ENCODE measurements at regions not wholly inside any gene's neighbourhood (a gene's known extent, or its start where the extent isn't known, plus 50 kb on each side); places are given as distances from the start of the nearest gene placed in this dataset.

DNA sequence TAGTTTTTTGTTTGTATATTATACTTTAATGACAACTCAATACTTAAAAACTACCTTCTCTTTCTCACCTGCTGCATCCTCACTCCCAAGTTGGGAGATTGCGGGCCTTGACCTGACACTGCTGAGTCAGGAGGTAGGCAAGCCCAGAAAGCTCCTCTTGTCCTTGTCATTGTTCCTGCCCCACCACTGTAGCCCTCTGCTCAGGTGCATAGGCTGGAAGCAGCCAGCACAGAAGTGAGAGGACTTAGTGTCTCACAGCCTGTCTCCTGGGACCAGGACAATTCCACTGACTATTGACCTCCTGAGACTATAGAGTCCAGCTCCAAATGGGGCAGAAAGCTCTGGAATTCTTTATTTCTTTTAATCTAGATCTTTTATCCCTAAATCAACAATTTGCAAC is 123.5 kb upstream of the NDP start:
- Histone ChIP-seq H3K4me1 (replicated peaks in 1 of 2) (no peaks in the 10 kb centered on the region), H3K27ac (no peak overlapping the region), H3K4me3 (no peak overlapping the region)
- no peak for ATAC-seq (replicated peaks in 6 of 8)
- 60 to 80% methylated on average over 1 of the region's 1 CpG; no CpG with 5 or more reads in 8 of the 10 experiments for WGBS, 10 experiments
- in situ Hi-C loops (cut with MboI; ENCODE audit: low pct_unique_long_range_greater_than_20kb in 2 of 9, low sequenced_read_pairs in 9 of 9, unreplicated experiment in 9 of 9), result loop anchor here in 1 of 9 experiments (25.0 kb wide), 2 partner anchors 109 to 116 kb away; no protein-coding TSS in a partner anchor

DNA sequence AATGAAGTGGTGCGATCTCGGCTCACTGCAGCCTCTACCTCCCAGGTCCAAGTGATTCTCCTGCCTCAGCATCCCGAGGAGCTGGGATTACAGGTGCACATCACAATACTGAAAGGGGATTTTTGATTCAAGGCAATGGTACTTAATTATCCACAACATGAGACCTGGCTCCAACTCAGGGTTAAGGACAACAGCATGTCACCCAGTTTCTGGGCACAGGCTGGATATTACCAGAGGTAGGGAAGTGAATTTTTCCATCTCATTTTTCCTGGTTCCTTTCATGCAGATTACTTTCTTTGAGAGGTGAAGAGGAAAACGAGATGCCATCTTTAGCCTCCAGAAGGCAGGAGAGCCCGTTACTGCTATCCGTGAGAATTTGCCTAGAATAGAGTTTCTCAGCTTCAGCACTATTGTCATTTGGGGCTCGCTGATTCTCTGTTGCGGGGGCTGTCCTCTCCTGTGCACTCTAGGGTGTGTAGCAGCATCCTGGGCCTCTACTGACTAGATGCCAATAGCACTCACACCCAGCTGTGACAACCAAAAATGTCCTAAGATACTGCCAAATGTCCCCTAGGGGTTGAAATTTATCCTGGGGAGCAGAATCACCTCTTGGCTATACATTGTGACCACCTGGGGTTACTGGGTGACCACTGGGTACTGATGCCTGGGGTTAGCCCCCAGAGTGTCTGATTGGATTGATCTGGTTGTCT is 121.8 kb upstream of the NDP start:
- Histone ChIP-seq H3K4me3 (no peak overlapping the region), H3K27ac (no peak overlapping the region), H3K4me1 (replicated peaks in 1 of 2) (no peaks in the 10 kb centered on the region)
- no peak for ATAC-seq (replicated peaks in 6 of 8)
- in situ Hi-C loops (cut with MboI; ENCODE audit: low pct_unique_long_range_greater_than_20kb in 2 of 9, low sequenced_read_pairs in 9 of 9, unreplicated experiment in 9 of 9), result loop anchor here in 1 of 9 experiments (25.0 kb wide), 2 partner anchors 108 to 117 kb away; no protein-coding TSS in a partner anchor
- 40 to 80% (median 58%) methylated on average over 1 to 5 of the region's 8 CpGs; no CpG with 5 or more reads in 6 of the 10 experiments for WGBS, 10 experiments

- in situ Hi-C loops (cut with MboI; ENCODE audit: low pct_unique_long_range_greater_than_20kb in 2 of 9, low sequenced_read_pairs in 9 of 9, unreplicated experiment in 9 of 9), result loop anchor here in 1 of 9 experiments (25.0 kb wide), 2 partner anchors 106 to 119 kb away; no protein-coding TSS in a partner anchor
Observed at GRCh38 chrX:44093431-44093830, 120.2 kb upstream of the NDP start.

DNA sequence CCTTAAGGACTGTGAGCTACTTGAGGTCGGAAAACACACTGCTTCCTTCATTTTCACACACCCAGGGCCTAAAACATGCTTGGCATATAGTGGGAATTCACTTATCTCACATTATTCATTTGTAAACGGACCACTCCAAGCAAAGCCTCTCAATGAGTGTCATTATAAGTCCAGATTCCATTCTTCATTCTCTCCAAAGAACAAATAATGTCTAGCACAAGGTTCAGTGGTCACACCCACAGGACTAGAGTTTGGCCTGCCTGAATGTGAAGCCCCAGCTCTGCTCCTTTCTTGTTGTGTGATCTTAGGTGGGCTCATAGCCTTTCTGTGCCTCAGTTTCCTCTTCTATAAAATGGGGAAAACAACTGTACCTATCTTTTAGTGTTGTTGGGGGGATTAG is 119.6 kb upstream of the NDP start:
- WGBS, 10 experiments, result 0 to 42% methylated on average over 1 to 2 of the region's 2 CpGs; no CpG with 5 or more reads in 8 of the 10 experiments
- H3K4me3 ChIP-seq, result no peak overlapping the region
- peaks cover 0 to 4% of the 10 kb centered on the region in 2 donors for H3K4me1 ChIP-seq (replicated peaks in 1 of 2)
- ATAC-seq (replicated peaks in 6 of 8), result no peak
- H3K27ac ChIP-seq, result no peak overlapping the region
- in situ Hi-C loops (cut with MboI; ENCODE audit: low pct_unique_long_range_greater_than_20kb in 2 of 9, low sequenced_read_pairs in 9 of 9, unreplicated experiment in 9 of 9), result loop anchor here in 1 of 9 experiments (25.0 kb wide), 2 partner anchors 105 to 120 kb away; no protein-coding TSS in a partner anchor

More at GRCh38 chrX:44093431-44093830, 120.2 kb upstream of the NDP start:
- H3K4me3 ChIP-seq, result no peak overlapping the region
- no peak for ATAC-seq (replicated peaks in 6 of 8)
- no peak overlapping the region for H3K27ac ChIP-seq
- WGBS, 10 experiments, result 54 to 100% (median 68%) methylated on average over 1 to 3 of the region's 3 CpGs; no CpG with 5 or more reads in 6 of the 10 experiments
- no peaks in the 10 kb centered on the region for H3K4me1 ChIP-seq (replicated peaks in 1 of 2)

DNA sequence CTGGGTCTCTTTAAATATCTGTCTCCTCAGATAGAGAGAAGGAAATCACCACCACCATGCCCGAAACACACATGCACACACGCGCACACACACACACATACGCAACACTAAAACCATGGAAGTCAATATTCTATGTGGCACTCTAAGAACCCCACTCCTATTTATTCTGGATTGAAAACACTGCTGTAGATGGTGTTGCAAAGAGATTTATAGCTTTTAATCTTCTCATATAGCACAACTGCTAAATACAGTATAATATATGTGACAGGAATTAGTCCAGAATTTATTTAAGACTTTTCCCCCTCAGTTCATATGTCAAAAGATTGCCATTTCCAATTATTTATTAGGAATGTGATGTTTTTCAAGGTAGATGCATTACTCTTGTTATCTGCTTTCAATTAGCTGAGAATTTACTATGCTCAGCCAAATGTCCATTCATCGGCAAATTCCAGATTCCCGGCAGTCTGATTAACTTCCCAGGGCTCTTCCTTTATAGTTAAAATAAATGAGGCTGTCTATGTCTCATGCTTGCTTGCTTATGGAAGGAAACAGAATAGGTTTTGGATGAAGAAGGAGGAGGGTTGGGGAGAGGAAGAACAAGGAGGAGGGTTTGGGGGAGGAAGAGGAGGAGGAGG is 115.4 kb upstream of the NDP start:
- Histone ChIP-seq H3K4me3 (no peak overlapping the region), H3K4me1 (replicated peaks in 1 of 2) (peaks cover 0 to 4% of the 10 kb centered on the region in 2 donors), H3K27ac (no peak overlapping the region)
- in situ Hi-C loops (cut with MboI; ENCODE audit: low pct_unique_long_range_greater_than_20kb in 2 of 9, low sequenced_read_pairs in 9 of 9, unreplicated experiment in 9 of 9), result loop anchor here in 1 of 9 experiments (25.0 kb wide), 2 partner anchors 101 to 124 kb away; no protein-coding TSS in a partner anchor
- WGBS, 10 experiments, result 0 to 79% (median 64%) methylated on average over 2 to 4 of the region's 6 CpGs; no CpG with 5 or more reads in 4 of the 10 experiments
- peak in 5 of 8 experiments; percentile 53 to 92 (median 86) for ATAC-seq (replicated peaks in 6 of 8)

GRCh38 chrX:44085209-44085608 is 112.0 kb upstream of the NDP start:
- H3K4me1 ChIP-seq (replicated peaks in 1 of 2), result peaks cover 0 to 4% of the 10 kb centered on the region in 2 donors
- no peak overlapping the region for H3K27ac ChIP-seq
- no peak overlapping the region for H3K4me3 ChIP-seq
- WGBS, 10 experiments, result no CpG with 5 or more reads among the region's 1 CpG
- no peak for ATAC-seq (replicated peaks in 6 of 8)
- in situ Hi-C loops (cut with MboI; ENCODE audit: low pct_unique_long_range_greater_than_20kb in 2 of 9, low sequenced_read_pairs in 9 of 9, unreplicated experiment in 9 of 9), result loop anchor here in 1 of 9 experiments (25.0 kb wide), 2 partner anchors 98 to 127 kb away; no protein-coding TSS in a partner anchor

GRCh38 chrX:44082829-44083228 is 109.6 kb upstream of the NDP start:
- Histone ChIP-seq H3K4me1 (replicated peaks in 1 of 2) (no peaks in the 10 kb centered on the region), H3K4me3 (no peak overlapping the region), H3K27ac (no peak overlapping the region)
- 17 to 100% (median 94%) methylated on average over 1 to 5 of the region's 5 CpGs; no CpG with 5 or more reads in 5 of the 10 experiments for WGBS, 10 experiments
- no peak for ATAC-seq (replicated peaks in 6 of 8)
- in situ Hi-C loops (cut with MboI; ENCODE audit: low pct_unique_long_range_greater_than_20kb in 2 of 9, low sequenced_read_pairs in 9 of 9, unreplicated experiment in 9 of 9), result loop anchor here in 1 of 9 experiments (25.0 kb wide), 2 partner anchors 96 to 129 kb away; no protein-coding TSS in a partner anchor

DNA sequence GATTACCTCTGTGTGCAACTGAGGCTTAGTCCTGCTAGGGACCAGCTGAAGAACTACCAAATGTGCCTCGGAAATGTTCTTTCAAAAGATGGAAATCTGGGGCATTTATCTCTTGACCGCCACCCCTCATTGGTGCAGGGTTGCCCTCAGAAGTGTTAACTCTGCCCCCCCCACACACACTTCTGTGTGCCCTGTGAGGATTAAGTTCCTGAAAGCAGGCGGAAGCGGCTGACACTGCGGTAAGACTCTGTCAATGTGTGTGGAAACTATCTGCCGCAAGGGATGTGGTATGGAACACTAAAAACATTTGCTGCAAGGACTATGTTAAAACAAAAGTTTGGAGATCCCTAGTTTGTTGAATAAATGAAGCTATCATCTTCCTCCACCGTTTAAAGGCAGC is 106.9 kb upstream of the NDP start:
- WGBS, 10 experiments, result 80 to 94% (median 90%) methylated on average over 2 to 5 of the region's 7 CpGs; no CpG with 5 or more reads in 7 of the 10 experiments
- in situ Hi-C loops (cut with MboI; ENCODE audit: low pct_unique_long_range_greater_than_20kb in 2 of 9, low sequenced_read_pairs in 9 of 9, unreplicated experiment in 9 of 9), result loop anchor here in 1 of 9 experiments (25.0 kb wide), 2 partner anchors 93 to 132 kb away; no protein-coding TSS in a partner anchor
- Histone ChIP-seq H3K4me1 (replicated peaks in 1 of 2) (no peaks in the 10 kb centered on the region), H3K4me3 (no peak overlapping the region), H3K27ac (no peak overlapping the region)
- no peak for ATAC-seq (replicated peaks in 6 of 8)

- no peaks in the 10 kb centered on the region for H3K4me1 ChIP-seq (replicated peaks in 1 of 2)
- 50% methylated on average over 1 of the region's 1 CpG; no CpG with 5 or more reads in 9 of the 10 experiments for WGBS, 10 experiments
- no peak overlapping the region for H3K4me3 ChIP-seq
- in situ Hi-C loops (cut with MboI; ENCODE audit: low pct_unique_long_range_greater_than_20kb in 2 of 9, low sequenced_read_pairs in 9 of 9, unreplicated experiment in 9 of 9), result no loop called here
- no peak for ATAC-seq (replicated peaks in 6 of 8)
- no peak overlapping the region for H3K27ac ChIP-seq
Observed at GRCh38 chrX:44072631-44073030, 99.4 kb upstream of the NDP start.

DNA sequence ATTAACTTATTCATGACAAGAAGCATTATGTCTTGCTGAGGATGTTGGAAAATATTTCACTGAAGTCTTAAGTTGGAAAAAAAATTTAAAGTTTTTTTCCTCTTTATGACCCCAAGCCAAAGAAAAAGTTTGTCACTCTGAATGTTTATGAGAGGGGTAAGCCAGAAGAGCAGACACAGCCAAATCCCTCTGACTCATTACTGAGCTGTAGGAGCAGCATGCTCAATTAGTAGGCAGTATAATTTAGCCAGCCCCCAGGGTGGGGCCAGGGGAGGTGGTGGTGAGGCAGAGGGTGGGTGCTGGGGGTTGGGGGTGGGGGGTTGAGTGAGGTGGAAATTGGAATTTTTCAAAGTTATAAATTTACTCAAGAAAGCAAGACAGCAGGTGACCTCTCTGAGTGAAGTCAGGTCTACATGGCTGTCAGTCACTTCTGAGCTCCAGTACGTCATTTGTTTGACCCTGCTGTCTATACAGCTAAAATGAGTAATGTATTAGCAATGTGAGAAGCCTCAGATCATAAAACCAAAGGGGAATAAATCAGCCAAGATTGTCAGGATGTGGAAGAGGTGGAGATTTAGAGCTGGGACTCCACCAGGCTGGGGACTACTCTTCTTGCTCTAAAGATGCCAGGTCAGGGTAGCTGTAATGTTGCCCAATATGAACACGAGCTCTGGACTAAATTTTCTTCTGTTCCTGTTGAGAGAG is 98.8 kb upstream of the NDP start:
- H3K27ac ChIP-seq, result no peak overlapping the region
- H3K4me3 ChIP-seq, result no peak overlapping the region
- peak in 2 of 8 experiments; percentile 40 to 76 for ATAC-seq (replicated peaks in 6 of 8)
- in situ Hi-C loops (cut with MboI; ENCODE audit: low pct_unique_long_range_greater_than_20kb in 2 of 9, low sequenced_read_pairs in 9 of 9, unreplicated experiment in 9 of 9), result no loop called here
- no peaks in the 10 kb centered on the region for H3K4me1 ChIP-seq (replicated peaks in 1 of 2)
- 0% methylated on average over 1 of the region's 2 CpGs; no CpG with 5 or more reads in 9 of the 10 experiments for WGBS, 10 experiments

- no peak for ATAC-seq (replicated peaks in 6 of 8)
- Histone ChIP-seq H3K27ac (no peak overlapping the region), H3K4me1 (replicated peaks in 1 of 2) (no peaks in the 10 kb centered on the region), H3K4me3 (no peak overlapping the region)
- in situ Hi-C loops (cut with MboI; ENCODE audit: low pct_unique_long_range_greater_than_20kb in 2 of 9, low sequenced_read_pairs in 9 of 9, unreplicated experiment in 9 of 9), result no loop called here
- 0 to 80% (median 31%) methylated on average over 1 to 3 of the region's 3 CpGs; no CpG with 5 or more reads in 2 of the 10 experiments for WGBS, 10 experiments
Observed at GRCh38 chrX:44071070-44071645, 98.0 kb upstream of the NDP start.

- no peak overlapping the region for H3K4me3 ChIP-seq
- 83% methylated on average over 1 of the region's 2 CpGs; no CpG with 5 or more reads in 9 of the 10 experiments for WGBS, 10 experiments
- peaks cover 0 to 12% of the 10 kb centered on the region in 2 donors for H3K4me1 ChIP-seq (replicated peaks in 1 of 2)
- ATAC-seq (replicated peaks in 6 of 8), result no peak
- in situ Hi-C loops (cut with MboI; ENCODE audit: low pct_unique_long_range_greater_than_20kb in 2 of 9, low sequenced_read_pairs in 9 of 9, unreplicated experiment in 9 of 9), result no loop called here
- H3K27ac ChIP-seq, result no peak overlapping the region
Observed at GRCh38 chrX:44068043-44068442, 94.9 kb upstream of the NDP start.
